ENCODE measurements at regions not wholly inside any gene's neighbourhood (a gene's known extent, or its start where the extent isn't known, plus 50 kb on each side); places are given as distances from the start of the nearest gene placed in this dataset.

GRCh38 chr5:117098094-117098493, 523.5 kb upstream of the SEMA6A start:
- TF ChIP-seq POLR2AphosphoS5 (IDR thresholded peaks at IDR 0.05; ENCODE audit: low read depth, low read length) (no peak), POLR2A (IDR thresholded peaks at IDR 0.05; ENCODE audit: low read depth, low read length) (no peak)

Data from GM12892 (cell line).